PC-3 (cell line): ENCODE measurements at regions not wholly inside any gene's neighbourhood (a gene's known extent, or its start where the extent isn't known, plus 50 kb on each side); places are given as distances from the start of the nearest gene placed in this dataset.

ENCODE experiments used
- ATAC-seq: fragments of 200-7000 bp; cut with Tn5 transposase; 2 replicates; pipeline ENCODE4 v1.9.1; 2020; ENCODE audit warnings: mild to moderate bottlenecking, moderate library complexity
- BruUV-seq: library from RNA; stranded (reverse); fragments of 400-500 nt; replicated peaks from 2 replicates; lab custom pipeline; 2021; lab: Mats Ljungman, UMichigan
- CTCF ChIA-PET: fragments of 300-600 bp; sonication (Branson Sonifier 250); formaldehyde crosslinking; loops from one replicate; lab custom pipeline; 2022; ENCODE audit warnings: antibody characterized with exemption; lab: Charles Lee
- POLR2A ChIA-PET: fragments of 300-600 bp; sonication (Branson Sonifier 250); formaldehyde crosslinking; loops from one replicate; lab custom pipeline; 2022; ENCODE audit warnings: antibody characterized with exemption; ENCODE audit not compliant: unreplicated experiment; lab: Charles Lee
- DNase-seq: peaks from one replicate; pipeline ENCODE4 v3.0.0-alpha.2; 2015
- H2AFZ ChIP-seq: fragments of 300-600 bp; sonication (generic); 2 replicates; pipeline ENCODE4 v1.6.0; 2016; ENCODE audit warnings: antibody characterized with exemption, low read length
- H3F3A ChIP-seq: fragments of 300-600 bp; sonication (generic); one replicate; pipeline ENCODE4 v1.6.0; 2017; ENCODE audit warnings: antibody characterized with exemption, low read length, control low read depth, mild to moderate bottlenecking; ENCODE audit not compliant: unreplicated experiment
- H3K27ac ChIP-seq: fragments of 300-600 bp; sonication (generic); 2 replicates; pipeline ENCODE4 v1.5.1; 2016; ENCODE audit warnings: mild to moderate bottlenecking, low read length
- H3K27me3 ChIP-seq: fragments of 300-600 bp; sonication (generic); 2 replicates; pipeline ENCODE4 v1.6.1; 2016; ENCODE audit warnings: low read length, mixed read lengths
- H3K36me3 ChIP-seq: fragments of 300-600 bp; sonication (generic); 2 replicates; pipeline ENCODE4 v1.6.1; 2016; ENCODE audit warnings: low read depth, mixed run types, low read length, mixed read lengths
- H3K4me1 ChIP-seq: fragments of 300-600 bp; sonication (generic); 2 replicates; pipeline ENCODE4 v1.5.1; 2016; ENCODE audit warnings: low read length; ENCODE audit not compliant: insufficient read depth
- H3K4me2 ChIP-seq: fragments of 300-600 bp; sonication (generic); 2 replicates; pipeline ENCODE4 v1.6.0; 2016; ENCODE audit warnings: low read length
- H3K4me3 ChIP-seq: fragments of 300-600 bp; sonication (generic); 2 replicates; pipeline ENCODE4 v1.5.1; 2016; ENCODE audit warnings: mild to moderate bottlenecking, low read length, mixed read lengths
- H3K79me2 ChIP-seq: fragments of 300-600 bp; sonication (generic); 2 replicates; pipeline ENCODE4 v1.6.1; 2017; ENCODE audit warnings: low read length, mixed read lengths
- H3K9ac ChIP-seq: fragments of 300-600 bp; sonication (generic); 2 replicates; pipeline ENCODE4 v1.6.0; 2016; ENCODE audit warnings: mild to moderate bottlenecking, low read length
- H3K9me2 ChIP-seq: fragments of 300-600 bp; sonication (generic); replicated peaks from 2 replicates; pipeline ENCODE4 v1.6.1; 2016; ENCODE audit warnings: mixed run types, low read length, mixed read lengths
- H3K9me3 ChIP-seq: fragments of 300-600 bp; sonication (generic); 2 replicates; pipeline ENCODE4 v1.6.1; 2016; ENCODE audit warnings: low read length, mixed read lengths
- H4K20me1 ChIP-seq: fragments of 300-600 bp; sonication (generic); 2 replicates; pipeline ENCODE4 v1.6.1; 2016; ENCODE audit warnings: low read length, mixed read lengths
- CTCF ChIP-seq: fragments of 300-600 bp; sonication (generic); conservative IDR thresholded peaks from 2 replicates; pipeline ENCODE4 v1.5.1; 2017; ENCODE audit warnings: antibody characterized with exemption, low read depth, mild to moderate bottlenecking, low read length
- EZH2 ChIP-seq: fragments of 300-600 bp; sonication (generic); IDR thresholded peaks from one replicate; pipeline ENCODE4 v1.6.1; 2017; ENCODE audit warnings: antibody characterized with exemption, mild to moderate bottlenecking, low read length; ENCODE audit not compliant: unreplicated experiment
- EZH2phosphoT487 ChIP-seq: fragments of 300-600 bp; sonication (generic); IDR thresholded peaks from 2 replicates; pipeline ENCODE4 v1.6.1; 2018; ENCODE audit warnings: mild to moderate bottlenecking, antibody characterized with exemption, low read length, borderline replicate concordance
- intact Hi-C: fragments of 100-400 bp; cut with micrococcal nuclease; formaldehyde crosslinking; loops from 2 replicates; pipeline ENCODE4 v1.9.0; 2023

GRCh38 chr4:159547645-159548308 is 444.9 kb downstream of the RAPGEF2 start:
- no peaks in the 10 kb centered on the region for H3K36me3 ChIP-seq
- H3K4me2 ChIP-seq: no peak overlapping the region
- H3F3A ChIP-seq: no peaks in the 10 kb centered on the region
- no peak overlapping the region for H2AFZ ChIP-seq
- H3K4me3 ChIP-seq: no peak overlapping the region
- ATAC-seq (no peak), DNase-seq (peak; percentile 25)
- BruUV-seq: no TSS peak
- TF ChIP-seq CTCF (no peak), EZH2phosphoT487 (no peak), EZH2 (no peak)
- no peak overlapping the region for H3K27ac ChIP-seq
- no peaks in the 10 kb centered on the region for H3K9me3 ChIP-seq
- no peaks in the 10 kb centered on the region for H4K20me1 ChIP-seq
- no peaks in the 10 kb centered on the region for H3K4me1 ChIP-seq
- H3K79me2 ChIP-seq: no peaks in the 10 kb centered on the region
- intact Hi-C loops: no loop called here
- ChIA-PET POLR2A (no interaction called here), CTCF (no interaction called here)
- H3K9me2 ChIP-seq: no peaks in the 10 kb centered on the region
- no peaks in the 10 kb centered on the region for H3K27me3 ChIP-seq
- H3K9ac ChIP-seq: no peak overlapping the region

GRCh38 chr4:159549098-159549518 is 446.2 kb downstream of the RAPGEF2 start:
- no peaks in the 10 kb centered on the region for H3K79me2 ChIP-seq
- H2AFZ ChIP-seq: no peak overlapping the region
- H3K27me3 ChIP-seq: no peaks in the 10 kb centered on the region
- H3K9me2 ChIP-seq: no peaks in the 10 kb centered on the region
- H3K4me1 ChIP-seq: no peaks in the 10 kb centered on the region
- H3K4me3 ChIP-seq: no peak overlapping the region
- H3K36me3 ChIP-seq: no peaks in the 10 kb centered on the region
- no peak overlapping the region for H3K4me2 ChIP-seq
- no peak for TF ChIP-seq EZH2phosphoT487
- TF ChIP-seq EZH2: no peak
- no peak for TF ChIP-seq CTCF
- no peaks in the 10 kb centered on the region for H3F3A ChIP-seq
- no peaks in the 10 kb centered on the region for H4K20me1 ChIP-seq
- peak; percentile 60 for ATAC-seq
- ChIA-PET CTCF (interaction anchor here (0.6 kb wide), 1 partner anchor 61 kb away, joined by 4 read pairs; no protein-coding TSS in a partner anchor), POLR2A (no interaction called here)
- no TSS peak for BruUV-seq
- H3K27ac ChIP-seq: no peak overlapping the region
- intact Hi-C loops: no loop called here
- no peaks in the 10 kb centered on the region for H3K9me3 ChIP-seq
- H3K9ac ChIP-seq: no peak overlapping the region
- peak; percentile 31 for DNase-seq

DNA sequence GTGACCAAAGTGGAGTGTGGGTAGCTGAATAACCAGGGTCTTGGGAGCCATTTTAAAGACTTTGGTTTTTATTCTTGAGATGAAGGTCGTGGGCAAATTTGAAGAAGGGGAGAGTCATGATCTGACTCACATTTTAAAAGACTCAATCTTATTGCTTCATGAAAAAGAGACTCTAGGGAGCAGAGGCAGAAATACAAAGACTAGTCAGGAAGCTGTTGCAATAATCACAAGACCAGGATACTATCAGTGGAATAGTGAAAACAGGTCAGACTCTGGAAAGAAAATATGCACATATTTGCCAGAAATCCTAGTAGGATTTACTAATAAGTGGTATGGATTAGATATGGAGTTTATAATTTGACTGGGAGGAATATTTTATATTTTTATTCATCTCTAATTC is 448.4 kb downstream of the RAPGEF2 start:
- Histone ChIP-seq H3K36me3 (no peaks in the 10 kb centered on the region), H3K4me1 (no peaks in the 10 kb centered on the region), H3F3A (no peaks in the 10 kb centered on the region), H3K4me2 (no peak overlapping the region), H3K27ac (no peak overlapping the region), H2AFZ (no peak overlapping the region), H3K79me2 (no peaks in the 10 kb centered on the region), H3K9me2 (no peaks in the 10 kb centered on the region), H3K4me3 (no peak overlapping the region), H3K27me3 (no peaks in the 10 kb centered on the region), H4K20me1 (no peaks in the 10 kb centered on the region), H3K9me3 (no peaks in the 10 kb centered on the region), H3K9ac (no peak overlapping the region)
- no TSS peak for BruUV-seq
- DNase-seq (no peak), ATAC-seq (no peak)
- intact Hi-C loops: no loop called here
- ChIA-PET POLR2A (no interaction called here), CTCF (no interaction called here)
- no peak for TF ChIP-seq EZH2phosphoT487
- no peak for TF ChIP-seq CTCF
- no peak for TF ChIP-seq EZH2
